Lower leg skin (tissue), 3 donors: ENCODE measurements at regions not wholly inside any gene's neighbourhood (a gene's known extent, or its start where the extent isn't known, plus 50 kb on each side); places are given as distances from the start of the nearest gene placed in this dataset.

Source experiments
- CTCF ChIP-seq, 3 donors: fragments of 450-650 bp; IDR thresholded peaks; one replicate each; pipeline ENCODE4 v1.5.1; 2016; ENCODE audit warnings: antibody characterized with exemption in 3 of 3, mild to moderate bottlenecking in 3 of 3, moderate library complexity in 2 of 3
- POLR2A ChIP-seq, 2 donors: fragments of 450-650 bp; IDR thresholded peaks; one replicate each; pipeline ENCODE4 v1.6.1; 2016 to 2017; ENCODE audit warnings: antibody characterized with exemption in 2 of 2, mild to moderate bottlenecking in 1 of 2, moderate library complexity in 1 of 2

DNA sequence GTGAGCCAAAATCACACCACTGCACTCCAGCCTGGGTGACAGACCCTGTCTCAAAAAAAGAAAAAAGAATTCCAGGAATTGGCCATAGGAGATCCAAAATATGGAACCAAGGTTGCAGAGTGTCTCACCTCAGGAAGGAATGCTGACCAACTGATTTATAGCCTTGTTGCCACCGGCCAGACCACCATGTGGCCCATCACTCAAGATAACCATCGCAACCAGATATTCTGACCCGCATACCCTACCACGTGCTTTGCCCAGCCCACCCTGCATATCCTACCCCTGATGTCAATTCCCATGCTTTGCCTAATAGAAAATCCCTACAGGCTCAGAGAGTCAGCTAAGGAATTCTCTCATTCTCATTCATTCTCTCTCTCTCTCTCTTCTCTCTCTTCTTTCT is 95.1 kb upstream of the DOCK9 start:
- TF ChIP-seq POLR2A (IDR thresholded peaks at IDR 0.05) (no peak), CTCF (IDR thresholded peaks at IDR 0.05) (no peak)
